DMS153 treated with DMSO at 0.1 percent for 48 hours (cell line): ENCODE measurements at regions not wholly inside any gene's neighbourhood (a gene's known extent, or its start where the extent isn't known, plus 50 kb on each side); places are given as distances from the start of the nearest gene placed in this dataset.
A peak's percentile ranks its signal among the peaks of the same experiment; 100 is the strongest.

Experiments
- DNase-seq: peaks from one replicate; lab custom pipeline; 2025; ENCODE audit not compliant: unreplicated experiment; lab: John Stamatoyannopoulos, UW

DNA sequence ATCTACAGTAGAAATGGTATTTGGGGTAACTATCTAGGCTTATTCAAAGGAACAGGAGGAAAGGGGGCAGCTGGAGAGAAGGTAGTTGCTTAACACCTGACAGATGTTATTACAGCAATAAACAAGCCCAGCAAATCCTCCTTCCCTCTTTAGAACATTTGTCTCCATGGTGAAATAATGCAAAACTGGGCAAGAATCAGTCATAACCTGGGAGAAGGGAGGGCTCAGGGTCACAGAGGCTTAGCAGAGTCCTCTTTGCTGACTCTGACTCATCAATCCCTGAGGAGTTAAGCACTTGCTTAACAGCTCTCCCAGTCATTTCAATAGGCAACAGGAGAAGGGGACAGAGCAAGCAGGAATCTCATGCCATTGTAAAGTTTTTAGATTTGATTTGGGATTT lies 230.3 kb downstream of the IBTK start:
- peak; percentile 26 for DNase-seq

DNA sequence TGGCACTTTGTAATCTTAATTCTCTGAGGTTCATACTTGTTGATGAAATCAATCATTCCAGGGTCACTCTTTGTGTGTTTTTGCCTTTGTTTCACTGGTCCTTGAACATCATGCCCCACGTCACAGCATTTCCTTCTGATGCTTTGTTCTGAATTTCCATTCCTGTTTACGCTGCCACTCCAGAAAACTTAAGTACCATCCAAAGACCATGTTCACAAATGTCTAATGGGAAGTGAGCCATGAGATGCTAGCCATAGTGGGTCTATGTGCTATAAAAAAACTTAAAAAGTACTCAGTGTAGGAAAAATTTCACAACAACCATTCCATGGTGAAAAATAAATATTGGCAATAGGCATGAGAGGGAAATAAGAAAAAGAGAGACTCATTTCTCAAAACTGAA lies 232.0 kb downstream of the IBTK start:
- DNase-seq = no peak

DNA sequence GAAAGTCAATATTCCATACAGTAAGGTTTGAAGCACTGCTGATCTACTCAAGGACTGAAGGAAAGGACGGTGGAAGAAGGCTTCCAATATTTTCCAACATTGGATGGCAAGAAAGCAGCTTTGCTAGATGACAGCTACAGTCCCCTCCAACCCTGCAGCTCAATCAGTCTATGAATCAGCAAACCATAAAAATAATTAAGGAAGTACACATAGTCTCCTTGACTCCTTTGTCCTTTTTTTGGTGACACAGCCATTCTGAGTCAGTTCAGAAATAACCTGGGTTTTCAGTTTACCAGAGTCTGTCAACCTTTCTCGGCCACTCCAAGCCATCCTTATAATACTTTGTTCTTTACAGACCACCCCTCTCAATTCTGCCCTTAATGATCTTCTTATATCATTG lies 232.5 kb downstream of the IBTK start:
- DNase-seq = no peak

DNA sequence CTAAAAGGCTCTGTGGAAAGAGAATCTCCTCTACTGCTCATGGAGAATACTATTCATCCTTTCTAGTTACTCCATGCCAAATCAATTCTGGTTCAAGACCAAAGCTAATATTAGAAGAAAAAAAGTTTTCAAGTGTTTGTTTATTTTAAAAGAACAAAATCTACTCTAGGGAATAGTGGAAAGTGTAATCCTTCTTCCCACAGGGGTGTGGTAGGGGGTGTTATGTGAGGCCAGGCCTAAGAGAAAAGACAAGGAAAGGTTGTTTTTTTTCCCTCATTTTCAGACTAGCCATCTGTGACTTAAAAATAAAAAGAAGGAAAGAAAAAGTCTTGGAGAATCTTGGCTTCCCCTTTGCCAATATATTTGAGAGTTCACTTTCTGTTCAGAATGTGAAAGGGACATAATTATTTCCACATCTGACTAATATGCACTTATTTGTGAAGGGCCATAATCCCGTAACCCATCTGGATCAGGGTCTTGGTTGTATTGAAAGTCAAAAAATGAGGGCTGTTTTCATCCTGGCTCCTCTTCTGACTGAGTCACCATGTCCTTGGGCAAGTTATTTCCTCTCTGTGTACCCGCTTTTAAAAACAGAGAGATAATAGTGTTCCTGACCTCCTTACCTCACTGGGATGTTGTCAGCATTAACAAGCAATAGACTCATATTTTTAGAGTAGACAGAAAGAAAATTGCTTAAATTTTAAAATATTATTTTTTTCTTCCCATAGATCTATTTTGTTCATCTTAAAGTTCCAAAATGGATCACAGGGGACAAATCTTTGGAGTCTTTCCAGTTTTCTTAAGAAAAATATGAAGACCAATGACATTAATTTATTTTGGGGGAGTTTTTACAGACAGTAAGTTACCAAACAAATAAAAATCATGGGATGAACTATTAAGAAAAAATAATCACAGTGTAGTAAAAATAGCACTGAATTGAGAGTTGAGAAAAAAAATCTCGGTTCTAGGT lies 233.7 kb downstream of the IBTK start:
- DNase-seq = no peak

DNA sequence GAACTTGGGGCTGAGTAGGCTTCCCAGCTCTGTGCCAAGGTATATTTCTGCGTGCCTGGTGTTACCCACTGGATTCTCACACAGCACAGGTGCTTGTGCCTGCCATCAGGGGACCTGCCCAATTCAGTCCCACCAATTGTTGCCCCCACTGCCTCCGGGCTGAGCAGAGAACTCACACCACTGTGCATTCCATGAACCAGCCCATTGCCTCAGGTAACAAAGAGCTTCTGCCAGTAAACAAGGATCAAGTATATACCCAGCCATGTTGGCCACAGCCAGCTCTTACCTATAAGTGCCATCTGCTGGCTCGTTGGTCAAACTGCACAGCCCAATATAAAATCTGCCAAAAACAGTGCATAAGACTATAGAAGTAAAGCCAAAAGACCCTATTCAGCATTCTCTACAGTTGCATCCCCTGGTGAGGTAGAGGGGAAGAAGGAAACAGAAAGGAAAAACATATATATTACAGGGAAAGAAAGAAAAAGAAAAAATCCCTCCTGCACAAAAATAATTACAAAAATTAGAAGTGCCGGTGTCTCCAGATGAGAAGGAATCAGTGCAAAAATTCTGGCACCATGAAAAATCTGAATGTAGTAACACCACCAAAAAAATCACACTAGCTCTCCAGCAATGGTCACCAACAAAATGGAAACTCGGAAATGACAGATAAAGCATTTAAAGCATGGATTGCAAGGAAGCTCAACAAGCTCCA lies 241.4 kb downstream of the IBTK start:
- DNase-seq = no peak

DNA sequence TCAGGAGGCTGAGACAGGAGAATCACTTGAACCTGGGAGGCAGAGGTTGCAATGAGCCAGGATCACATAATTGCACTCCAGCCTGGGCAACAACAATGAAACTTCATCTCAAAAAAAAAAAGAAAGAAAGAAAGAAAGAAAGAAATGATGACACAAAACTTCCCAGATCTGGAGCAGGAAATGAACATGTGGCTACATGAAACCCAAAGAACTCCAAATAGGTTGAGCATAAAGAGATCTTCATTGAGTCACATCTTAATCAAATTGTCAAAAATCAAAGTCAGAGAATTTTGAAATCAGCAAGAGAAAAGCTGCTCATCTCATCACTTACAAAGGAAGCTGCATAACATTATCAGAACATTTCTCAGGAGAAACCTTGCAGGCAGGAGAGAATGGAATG lies 247.0 kb downstream of the IBTK start:
- DNase-seq = no peak

DNA sequence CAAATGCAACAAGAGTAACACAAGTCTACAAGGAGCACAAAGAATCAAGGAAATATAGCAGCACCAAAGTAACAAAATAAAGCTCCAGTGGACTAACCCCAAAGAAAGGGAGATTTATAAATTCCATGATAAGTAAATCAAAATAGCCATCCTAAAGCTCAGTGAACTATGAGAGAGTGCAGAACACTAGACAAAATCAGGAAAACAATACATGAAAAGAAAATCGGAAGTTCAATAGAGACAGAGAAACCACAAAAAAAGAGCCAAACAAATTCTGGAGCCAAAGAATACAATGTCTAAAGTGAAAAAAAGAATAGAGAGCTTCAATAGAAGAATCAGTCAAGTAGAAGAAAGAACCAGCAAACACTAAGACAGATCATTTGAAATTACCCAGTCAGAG lies 247.3 kb upstream of the TENT5A start:
- no peak for DNase-seq

DNA sequence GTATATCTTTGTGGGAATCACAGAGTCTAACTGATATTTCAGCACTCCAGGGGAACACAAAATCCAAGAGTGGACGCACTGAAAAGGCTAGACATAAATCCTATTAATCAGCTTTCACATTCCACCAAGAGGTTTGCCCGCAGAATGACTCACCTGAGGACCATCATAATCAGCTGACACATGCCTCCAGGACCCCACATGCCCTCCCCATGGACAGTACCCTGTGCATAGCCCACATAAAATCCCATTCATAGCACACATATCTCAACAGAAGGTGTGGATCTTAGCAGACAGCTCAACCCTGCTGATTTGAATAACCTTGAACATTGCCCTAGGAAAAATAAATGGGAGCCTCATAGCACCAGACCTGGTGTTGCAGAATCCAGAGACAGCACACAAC lies 246.8 kb upstream of the TENT5A start:
- DNase-seq = no peak

DNA sequence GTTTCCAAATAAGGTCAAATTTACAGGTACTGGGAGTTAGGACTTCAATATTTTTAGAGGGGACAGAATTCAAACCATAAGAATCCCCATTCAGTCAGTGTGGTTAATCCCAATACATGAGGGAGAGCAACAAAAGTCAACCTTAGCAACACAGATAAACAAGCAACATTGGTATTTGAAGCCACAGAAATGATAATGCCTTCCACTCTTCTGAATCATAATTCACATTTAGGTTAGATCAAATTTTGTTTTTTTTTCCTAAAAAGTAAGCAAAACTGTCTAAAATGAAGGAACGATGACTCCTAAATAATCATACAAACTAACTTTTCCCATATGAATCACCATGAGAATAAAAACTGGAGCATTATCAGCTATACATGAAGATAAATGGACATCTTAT lies 246.0 kb upstream of the TENT5A start:
- DNase-seq = no peak

DNA sequence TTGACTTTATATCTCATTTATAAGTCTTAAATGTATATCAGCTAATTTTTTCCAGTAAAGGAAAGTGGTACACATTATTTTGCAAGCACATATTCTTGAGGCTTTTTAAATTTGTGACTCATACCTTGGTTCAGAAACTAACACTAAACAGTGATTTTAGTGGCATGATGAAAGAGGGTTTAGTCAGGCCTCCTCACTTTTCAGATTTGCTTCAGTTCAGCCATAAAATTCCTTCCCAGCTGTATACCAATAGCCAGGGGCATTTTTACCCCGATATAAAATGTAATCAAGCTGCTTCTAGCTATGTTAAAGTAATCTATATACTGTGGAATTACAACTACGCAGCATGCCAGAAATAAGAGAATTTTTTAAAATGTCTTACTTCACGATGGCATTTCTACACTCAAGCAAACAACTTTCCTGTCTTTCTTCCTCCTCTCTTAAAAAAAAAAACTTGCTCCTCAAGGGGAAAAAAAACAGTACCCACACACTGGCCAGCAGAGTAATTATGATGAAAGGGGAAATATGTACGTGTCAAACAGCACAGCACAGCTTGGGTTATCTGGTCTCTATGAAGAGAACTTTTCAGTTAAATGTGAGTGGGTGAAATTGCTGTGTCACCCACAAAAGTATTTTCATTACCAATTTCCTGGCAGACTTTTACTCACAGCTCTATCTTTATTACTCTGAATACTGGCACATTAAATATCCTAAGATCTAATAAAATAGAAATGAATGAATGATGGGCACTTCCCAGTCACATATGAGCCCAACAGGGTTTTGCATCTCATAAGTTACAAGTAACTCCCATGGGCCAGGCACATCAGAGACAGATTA lies 244.8 kb upstream of the TENT5A start:
- DNase-seq = no peak

DNA sequence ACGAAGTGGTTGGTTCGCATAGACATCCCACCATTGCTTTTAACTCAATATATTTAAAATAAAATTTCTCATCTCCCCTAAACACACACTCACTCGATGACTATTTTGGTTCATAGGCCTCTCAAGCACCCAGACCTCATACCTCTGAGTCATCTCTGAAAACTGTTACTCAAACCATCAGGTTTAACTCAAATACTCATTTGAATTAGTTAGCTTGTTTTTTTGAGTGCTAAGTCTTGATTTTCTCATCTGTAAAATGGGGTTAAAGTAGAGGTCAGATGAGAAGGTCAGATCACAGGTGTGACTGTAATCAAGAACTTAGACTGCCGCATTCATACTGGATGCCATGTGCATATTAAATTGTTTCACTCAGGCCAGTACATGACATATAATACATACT lies 243.9 kb upstream of the TENT5A start:
- DNase-seq = no peak

DNA sequence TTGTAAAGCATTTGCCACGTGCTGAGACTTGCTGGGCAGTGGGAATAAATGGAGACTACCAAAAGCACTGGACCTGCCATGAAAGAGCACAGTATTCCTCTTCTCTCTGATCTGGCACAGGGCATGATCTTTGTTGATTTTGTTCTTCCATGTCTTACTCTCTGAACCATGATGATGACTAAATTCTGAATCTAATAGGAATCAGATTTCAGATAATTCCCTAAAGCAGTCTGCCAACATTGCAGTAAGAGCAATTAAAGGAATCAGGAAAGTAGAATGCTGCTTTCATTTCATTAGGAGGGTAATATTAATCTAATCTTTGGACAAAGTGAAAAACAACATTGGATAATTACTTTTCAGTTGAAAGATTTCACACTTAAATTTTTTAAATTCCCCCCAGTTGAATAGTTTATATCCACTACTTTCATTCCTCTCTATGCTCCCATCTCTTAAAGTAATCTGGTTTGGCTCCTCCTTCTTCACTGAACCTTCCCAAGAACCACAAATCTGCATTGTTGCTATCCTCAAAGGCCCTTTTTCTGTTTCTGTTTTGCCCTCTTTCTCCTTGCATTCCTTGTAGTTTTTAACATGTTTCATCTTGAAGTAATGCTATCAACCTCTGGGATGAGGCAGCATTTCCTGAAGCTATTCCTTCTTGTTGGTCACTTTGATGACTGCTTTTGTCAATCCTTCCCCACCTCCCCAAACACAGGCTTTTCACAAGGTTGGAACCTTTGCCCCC lies 243.2 kb upstream of the TENT5A start:
- peak; percentile 33 for DNase-seq

DNA sequence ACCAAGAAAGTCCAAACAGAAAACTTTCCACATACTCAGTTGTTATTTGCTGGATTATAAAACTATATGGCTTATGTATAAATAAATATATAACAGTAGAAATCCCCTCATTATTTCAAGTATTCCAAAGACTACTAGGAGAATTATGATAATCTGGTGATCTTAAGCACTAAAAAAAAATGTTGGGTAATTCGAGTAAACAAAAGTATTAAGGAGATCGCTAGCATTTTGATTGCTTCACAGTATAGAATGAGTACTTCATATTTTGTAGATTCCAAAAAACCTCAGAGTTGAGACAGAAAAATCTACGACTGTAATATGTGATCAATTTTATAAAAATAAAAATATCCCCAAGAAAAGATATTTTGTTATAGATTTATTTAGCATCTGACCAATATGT lies 236.4 kb upstream of the TENT5A start:
- DNase-seq = no peak

DNA sequence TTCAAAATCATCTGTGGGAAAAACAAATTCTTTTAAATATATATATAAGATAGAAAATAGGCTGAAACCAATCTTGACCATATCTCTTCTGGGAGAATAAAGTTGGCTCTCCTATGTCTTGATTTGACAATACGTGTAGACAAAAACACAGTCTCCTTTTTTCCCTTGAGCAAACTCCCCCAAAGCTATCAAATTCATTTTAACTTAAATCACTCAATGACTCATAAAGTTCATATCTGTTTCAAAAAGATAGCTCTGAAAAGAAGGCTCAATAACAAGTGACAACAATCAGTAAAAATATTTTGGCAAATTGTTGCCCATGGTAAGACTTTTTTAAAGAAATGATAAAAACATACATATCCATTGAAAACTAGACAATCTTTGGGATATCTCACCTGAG lies 236.0 kb upstream of the TENT5A start:
- DNase-seq = no peak

DNA sequence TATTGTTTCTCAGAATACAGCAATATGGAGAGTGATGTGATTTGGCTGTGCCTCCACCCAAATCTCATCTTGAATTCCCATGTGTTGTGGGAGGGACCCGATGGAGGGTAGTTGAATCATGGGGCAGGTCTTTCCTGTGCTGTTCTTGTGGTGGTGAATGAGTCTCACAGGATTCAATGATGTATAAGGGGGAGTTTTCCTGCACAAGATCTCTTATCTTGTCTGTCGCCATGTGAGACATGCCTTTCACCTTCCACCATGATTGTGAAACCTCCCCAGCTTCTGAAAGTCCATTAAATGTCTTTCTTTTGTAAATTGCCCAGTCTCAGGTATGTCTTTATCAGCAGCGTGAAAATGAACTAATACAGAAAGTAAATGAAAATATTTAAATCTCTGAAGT lies 234.8 kb upstream of the TENT5A start:
- no peak for DNase-seq

DNA sequence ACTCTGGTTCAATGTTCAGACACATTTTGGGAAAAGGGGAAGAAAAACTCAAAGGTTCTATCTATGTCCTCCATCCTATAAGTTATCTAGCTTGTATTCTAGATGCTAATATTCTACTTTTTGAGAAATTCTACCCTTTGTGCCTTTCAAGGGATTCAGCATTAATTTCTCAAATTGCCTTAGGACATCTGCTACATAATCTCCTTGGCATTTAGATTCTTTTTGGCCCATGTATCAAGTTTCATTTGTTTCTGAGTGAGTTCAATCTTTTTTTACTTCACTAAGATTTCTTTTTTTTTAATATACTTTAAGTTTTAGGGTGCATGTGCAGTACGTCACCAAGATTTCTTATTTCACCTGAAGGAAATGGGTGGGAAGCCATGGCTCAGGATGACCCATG lies 232.7 kb upstream of the TENT5A start:
- no peak for DNase-seq

DNA sequence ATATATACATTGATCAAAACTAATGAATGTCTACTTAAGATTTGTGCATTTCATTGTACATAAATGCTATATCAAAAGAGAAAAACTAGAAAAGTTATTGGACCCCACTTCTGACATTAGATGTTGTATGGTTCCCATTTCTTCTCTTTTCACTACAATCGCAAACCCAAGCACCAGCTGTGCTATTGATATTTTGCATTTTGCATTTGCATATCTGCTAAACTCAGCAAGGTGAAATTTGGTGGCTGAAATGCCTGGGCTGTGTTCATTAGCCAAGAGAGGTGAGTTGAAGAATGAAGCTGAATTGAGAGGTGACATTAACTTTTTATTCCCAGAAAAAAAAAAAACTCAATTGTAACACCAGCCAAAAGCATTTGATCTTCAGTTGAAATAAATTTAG lies 232.1 kb upstream of the TENT5A start:
- DNase-seq = no peak

DNA sequence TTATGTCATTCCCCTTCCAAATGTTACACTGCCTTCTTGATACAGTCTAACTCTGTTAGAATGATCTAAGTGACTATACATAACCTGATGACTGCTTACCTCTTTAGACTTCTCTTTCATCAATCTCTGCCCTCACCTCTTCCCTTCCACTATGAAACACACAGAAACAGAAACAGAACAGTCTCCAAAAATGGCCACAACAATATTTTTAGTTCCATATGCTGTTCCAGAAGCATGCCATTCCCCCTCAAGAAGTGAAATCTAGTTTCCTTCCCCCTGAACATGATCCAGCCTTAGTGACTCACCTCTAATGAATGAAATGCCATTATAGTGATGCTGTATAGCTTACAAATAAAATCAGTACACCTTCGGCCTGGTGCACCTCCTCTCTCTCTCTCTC lies 229.3 kb upstream of the TENT5A start:
- DNase-seq = no peak

DNA sequence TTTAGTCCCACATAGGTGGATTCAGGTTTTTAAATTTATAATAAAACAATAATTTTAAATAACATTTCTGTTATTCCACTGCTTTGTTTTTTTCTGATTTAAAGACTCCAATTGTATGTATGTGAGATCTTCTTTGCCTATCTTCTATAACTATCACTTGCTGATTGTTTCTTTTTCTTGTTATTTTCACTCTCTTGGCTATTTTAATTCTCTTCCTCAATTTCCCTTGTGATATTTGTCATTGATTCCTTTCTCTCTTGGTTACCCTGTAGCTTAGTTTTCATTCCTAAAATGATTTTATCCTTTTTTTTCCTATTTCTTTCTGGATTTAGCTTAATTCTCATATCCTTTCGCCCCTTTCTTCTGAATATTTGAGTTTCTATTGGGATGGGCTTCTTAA lies 227.3 kb upstream of the TENT5A start:
- no peak for DNase-seq

DNA sequence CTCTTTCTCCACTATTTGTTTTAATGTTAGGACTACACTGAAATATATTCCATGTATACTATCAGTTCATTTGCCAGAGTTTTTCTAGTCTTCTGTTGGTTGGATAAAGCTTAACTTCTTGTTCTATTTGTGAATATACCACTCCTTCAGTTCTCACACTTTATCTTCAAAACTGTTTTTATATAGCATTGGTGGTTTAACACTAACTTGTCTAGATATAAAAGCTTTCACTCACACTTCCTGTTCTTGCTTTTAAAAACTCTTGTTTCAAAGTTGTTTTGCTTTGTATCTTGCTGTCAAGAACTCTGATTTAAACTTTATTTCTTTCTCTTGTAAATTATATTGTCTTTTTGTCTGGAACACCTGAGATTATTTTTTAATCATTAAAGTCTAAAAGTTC lies 226.8 kb upstream of the TENT5A start:
- DNase-seq = no peak

DNA sequence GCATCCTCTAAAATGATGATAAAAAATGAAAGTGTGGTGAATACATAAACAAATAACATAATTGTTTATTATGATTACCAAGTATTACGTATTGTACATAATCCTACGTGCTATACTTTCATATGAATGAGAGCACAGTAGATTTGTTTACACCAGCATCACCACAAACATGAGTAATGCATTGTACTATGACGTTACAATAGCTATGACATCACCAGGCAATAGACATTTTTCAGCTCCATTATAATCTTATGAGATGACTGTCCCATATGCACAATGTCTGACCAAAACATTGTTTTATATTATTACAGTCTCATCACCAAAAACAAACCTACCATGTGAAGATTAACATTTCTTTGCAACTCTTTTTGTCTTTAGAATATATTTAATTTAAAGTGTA lies 225.7 kb upstream of the TENT5A start:
- DNase-seq = no peak
